Liver (tissue), 8 donors: ENCODE measurements at regions not wholly inside any gene's neighbourhood (a gene's known extent, or its start where the extent isn't known, plus 50 kb on each side); places are given as distances from the start of the nearest gene placed in this dataset.

Source experiments
- DNase-seq: peaks from one replicate; pipeline ENCODE4 v3.0.0-alpha.2; 2017; ENCODE audit warnings: low spot score
- H3K27ac ChIP-seq, 2 donors: one replicate each; pipeline ENCODE4 v1.7.0; 2013; ENCODE audit warnings: inconsistent platforms in 2 of 2, low read length in 2 of 2, control low read depth in 1 of 2, low read depth in 1 of 2, mild to moderate bottlenecking in 1 of 2
- H3K27me3 ChIP-seq, 4 donors: one replicate each; pipeline versions ENCODE4 v1.6.1 to v1.7.0; 2013; ENCODE audit warnings: low read length in 3 of 4, inconsistent platforms in 1 of 4, mild to moderate bottlenecking in 1 of 4, moderate library complexity in 1 of 4; ENCODE audit not compliant: control insufficient read depth in 4 of 4, insufficient read depth in 4 of 4
- H3K36me3 ChIP-seq, 4 donors: one replicate each; pipeline versions ENCODE4 v1.6.1 to v1.7.0; 2013; ENCODE audit warnings: low read length in 3 of 4, mild to moderate bottlenecking in 3 of 4, low read depth in 1 of 4, moderate library complexity in 1 of 4; ENCODE audit not compliant: control insufficient read depth in 4 of 4, insufficient read depth in 3 of 4
- H3K4me1 ChIP-seq, 4 donors: one replicate each; pipeline versions ENCODE4 v1.6.1 to v1.7.0; 2013; ENCODE audit warnings: low read length in 3 of 4, mild to moderate bottlenecking in 3 of 4, moderate library complexity in 1 of 4; ENCODE audit not compliant: control insufficient read depth in 4 of 4, insufficient read depth in 4 of 4
- H3K4me3 ChIP-seq, 3 donors: one replicate each; pipeline versions ENCODE4 v1.6.1 to v1.7.0; 2013; ENCODE audit warnings: low read length in 3 of 3, control low read depth in 1 of 3, low read depth in 1 of 3, mild to moderate bottlenecking in 1 of 3
- H3K9ac ChIP-seq, 2 donors: one replicate each; pipeline ENCODE4 v1.7.0; 2013; ENCODE audit warnings: low read length in 2 of 2, mild to moderate bottlenecking in 2 of 2, moderate library complexity in 2 of 2, control low read depth in 1 of 2, low read depth in 1 of 2
- H3K9me3 ChIP-seq, 4 donors: one replicate each; pipeline versions ENCODE4 v1.6.1 to v1.7.0; 2013; ENCODE audit warnings: low read length in 3 of 4; ENCODE audit not compliant: control insufficient read depth in 4 of 4
- ATF3 ChIP-seq: IDR thresholded peaks from 2 replicates; pipeline ENCODE4 v1.6.1; 2016; ENCODE audit warnings: antibody characterized with exemption
- CTCF ChIP-seq: fragments of 150-350 bp; IDR thresholded peaks from 2 replicates; pipeline ENCODE4 v1.5.1; 2017; ENCODE audit warnings: improper control_type of control experiment, low read depth, low read length; ENCODE audit not compliant: missing input control
- EGR1 ChIP-seq, 2 donors: IDR thresholded peaks; 2 replicates each; pipeline ENCODE4 v1.6.1; 2016 to 2018; ENCODE audit warnings: antibody characterized with exemption in 2 of 2, low read depth in 2 of 2
- FOXA1 ChIP-seq: IDR thresholded peaks from 2 replicates; pipeline ENCODE4 v1.6.1; 2016; ENCODE audit warnings: antibody characterized with exemption
- FOXA2 ChIP-seq: IDR thresholded peaks from 2 replicates; pipeline ENCODE4 v1.6.1; 2016; ENCODE audit warnings: antibody characterized with exemption
- GABPA ChIP-seq, 2 donors: IDR thresholded peaks in 1 of 2; conservative IDR thresholded peaks in 1 of 2; 2 replicates each; pipeline ENCODE4 v1.6.1; 2016; ENCODE audit warnings: antibody characterized with exemption in 2 of 2, mild to moderate bottlenecking in 1 of 2, moderate library complexity in 1 of 2
- HNF4A ChIP-seq, 2 donors: conservative IDR thresholded peaks; 2 replicates each; pipeline ENCODE4 v1.6.1; 2016; ENCODE audit warnings: antibody characterized with exemption in 2 of 2, mild to moderate bottlenecking in 2 of 2
- HNF4G ChIP-seq: IDR thresholded peaks from 2 replicates; pipeline ENCODE4 v1.6.1; 2016; ENCODE audit warnings: antibody characterized with exemption
- JUND ChIP-seq, 2 donors: IDR thresholded peaks; 2 replicates each; pipeline ENCODE4 v1.6.1; 2016; ENCODE audit warnings: antibody characterized with exemption in 2 of 2
- MAX ChIP-seq: IDR thresholded peaks from 2 replicates; pipeline ENCODE4 v1.6.1; 2016; ENCODE audit warnings: antibody characterized with exemption
- NR2F2 ChIP-seq: IDR thresholded peaks from 2 replicates; pipeline ENCODE4 v1.6.1; 2016; ENCODE audit warnings: antibody characterized with exemption
- RAD21 ChIP-seq, 2 donors: IDR thresholded peaks; 2 replicates each; pipeline ENCODE4 v1.6.1; 2016; ENCODE audit warnings: antibody characterized with exemption in 2 of 2, mild to moderate bottlenecking in 2 of 2
- REST ChIP-seq: IDR thresholded peaks from 2 replicates; pipeline ENCODE4 v1.6.1; 2016; ENCODE audit warnings: antibody characterized with exemption, mild to moderate bottlenecking
- RXRA ChIP-seq, 2 donors: IDR thresholded peaks; 2 replicates each; pipeline ENCODE4 v1.6.1; 2017 to 2018; ENCODE audit warnings: antibody characterized with exemption in 2 of 2, mild to moderate bottlenecking in 1 of 2
- SP1 ChIP-seq: IDR thresholded peaks from 2 replicates; pipeline ENCODE4 v1.6.1; 2018; ENCODE audit warnings: antibody characterized with exemption, mild to moderate bottlenecking
- TAF1 ChIP-seq: conservative IDR thresholded peaks from 2 replicates; pipeline ENCODE4 v1.6.1; 2016; ENCODE audit warnings: antibody characterized with exemption, mild to moderate bottlenecking
- YY1 ChIP-seq: IDR thresholded peaks from 2 replicates; pipeline ENCODE4 v1.6.1; 2016; ENCODE audit warnings: antibody characterized with exemption, mild to moderate bottlenecking
- ZBTB33 ChIP-seq: IDR thresholded peaks from 2 replicates; pipeline ENCODE4 v1.6.1; 2016; ENCODE audit warnings: antibody characterized with exemption
- WGBS: extraction: QIAGEN DNeasy Blood & Tissue Kit; methylation state at CpG from one replicate; pipeline ENCODE4 v1.1.7; 2013; 5-methylcytosine and 5-hydroxymethylcytosine counted together
- donor health status: healthy.
- donor health status: healthy.
- donor health status: healthy.
- donor health status: healthy.
- donor health status: healthy.

GRCh38 chr7:17040716-17041115 is 158.9 kb upstream of the AGR3 start (continued):
- TF ChIP-seq GABPA (IDR thresholded peaks at IDR 0.05 in 1 of 2, conservative IDR thresholded peaks at IDR 0.05 in 1 of 2) (no peak), YY1 (no peak)

- no peaks in the 10 kb centered on the region for H3K9me3 ChIP-seq
- H3K4me3 ChIP-seq, result no peak overlapping the region
- 21% methylated on average over 2 of the region's 2 CpGs for WGBS
- peaks cover 0 to 5% (median under 1%) of the 10 kb centered on the region in 4 donors for H3K4me1 ChIP-seq
- peak overlapping the region in 1 of 2 donors; percentile 28 for H3K27ac ChIP-seq
- H3K36me3 ChIP-seq, result no peaks in the 10 kb centered on the region
- H3K27me3 ChIP-seq, result no peaks in the 10 kb centered on the region
- no peak for DNase-seq
- H3K9ac ChIP-seq, result no peak overlapping the region
- TF ChIP-seq GABPA (IDR thresholded peaks at IDR 0.05 in 1 of 2, conservative IDR thresholded peaks at IDR 0.05 in 1 of 2) (peak in 1 of 2 donors; percentile 24), RAD21 (IDR thresholded peaks at IDR 0.05) (peak in 1 of 2 donors; percentile 21), FOXA2 (no peak), SP1 (peak; percentile 25)
Measured at GRCh38 chr7:17041324-17041723, 159.5 kb upstream of the AGR3 start.

- no peak for DNase-seq
- Histone ChIP-seq H3K36me3 (no peaks in the 10 kb centered on the region), H3K4me1 (peaks cover 0 to 5% (median 1%) of the 10 kb centered on the region in 4 donors), H3K27me3 (no peaks in the 10 kb centered on the region), H3K27ac (no peak overlapping the region), H3K4me3 (no peak overlapping the region), H3K9ac (no peak overlapping the region), H3K9me3 (no peaks in the 10 kb centered on the region)
- 94% methylated on average over 2 of the region's 2 CpGs for WGBS
- TF ChIP-seq REST, result no peak
- TF ChIP-seq GABPA (IDR thresholded peaks at IDR 0.05 in 1 of 2, conservative IDR thresholded peaks at IDR 0.05 in 1 of 2), result no peak
- TF ChIP-seq FOXA1, result no peak
- TF ChIP-seq ATF3, result no peak
- no peak for TF ChIP-seq EGR1 (IDR thresholded peaks at IDR 0.05; ENCODE audit: low read depth in 2 of 2)
- no peak for TF ChIP-seq RXRA (IDR thresholded peaks at IDR 0.05)
- no peak for TF ChIP-seq FOXA2
- TF ChIP-seq ZBTB33, result no peak
- no peak for TF ChIP-seq RAD21 (IDR thresholded peaks at IDR 0.05)
- TF ChIP-seq YY1, result no peak
- no peak for TF ChIP-seq HNF4A (conservative IDR thresholded peaks at IDR 0.05)
- no peak for TF ChIP-seq NR2F2
- no peak for TF ChIP-seq CTCF
- TF ChIP-seq TAF1, result no peak
- TF ChIP-seq MAX, result no peak
- TF ChIP-seq SP1, result no peak
- TF ChIP-seq JUND (IDR thresholded peaks at IDR 0.05), result no peak
- TF ChIP-seq HNF4G, result no peak
Measured at GRCh38 chr7:17042211-17042610, 160.4 kb upstream of the AGR3 start.
